Esophagus (tissue), 2 donors: ENCODE measurements at regions not wholly inside any gene's neighbourhood (a gene's known extent, or its start where the extent isn't known, plus 50 kb on each side); places are given as distances from the start of the nearest gene placed in this dataset.
"Not testable (repeated sequence)": the region's sequence is repeated elsewhere in the genome, so short reads cannot be mapped to it uniquely, and the experiment has no call there.

ENCODE experiments used
- H3K27ac ChIP-seq, 2 donors: one replicate each; pipeline ENCODE4 v1.5.1; 2013; ENCODE audit warnings: low read depth in 2 of 2, mild to moderate bottlenecking in 2 of 2, inconsistent platforms in 1 of 2, low read length in 1 of 2, moderate library complexity in 1 of 2
- H3K27me3 ChIP-seq, 2 donors: one replicate each; pipeline ENCODE4 v1.6.1; 2013; ENCODE audit warnings: low read length in 2 of 2, control low read depth in 1 of 2, mild to moderate bottlenecking in 1 of 2; ENCODE audit not compliant: insufficient read depth in 2 of 2, control insufficient read depth in 1 of 2
- H3K36me3 ChIP-seq, 2 donors: one replicate each; pipeline ENCODE4 v1.6.1; 2013; ENCODE audit warnings: low read length in 1 of 2; ENCODE audit not compliant: control insufficient read depth in 2 of 2, insufficient read depth in 2 of 2
- H3K4me1 ChIP-seq, 2 donors: one replicate each; pipeline ENCODE4 v1.6.1; 2013; ENCODE audit warnings: low read length in 1 of 2; ENCODE audit not compliant: control insufficient read depth in 2 of 2, insufficient read depth in 2 of 2
- H3K4me3 ChIP-seq, 2 donors: one replicate each; pipeline ENCODE4 v1.5.1; 2013; ENCODE audit warnings: low read length in 2 of 2, mild to moderate bottlenecking in 2 of 2, low read depth in 1 of 2, moderate library complexity in 1 of 2
- H3K9me3 ChIP-seq, 2 donors: one replicate each; pipeline ENCODE4 v1.6.1; 2013; ENCODE audit warnings: mild to moderate bottlenecking in 2 of 2, low read depth in 1 of 2, low read length in 1 of 2, moderate library complexity in 1 of 2; ENCODE audit not compliant: control insufficient read depth in 2 of 2, insufficient read depth in 1 of 2
- WGBS, 2 donors: extraction: QIAGEN DNeasy Blood & Tissue Kit; methylation state at CpG; one replicate each; pipeline ENCODE4 v1.1.7; 2013; 5-methylcytosine and 5-hydroxymethylcytosine counted together
- donor health status: healthy with polysubstance abuse.
- donor health status: Bipolar disorder and iron deficiency.

GRCh38 chr11:80307676-80308075 lies 866.8 kb upstream of the TENM4 start:
- Histone ChIP-seq H3K27ac (no peak overlapping the region), H3K4me3 (no peak overlapping the region), H3K27me3 (no peaks in the 10 kb centered on the region), H3K4me1 (no peaks in the 10 kb centered on the region), H3K36me3 (no peaks in the 10 kb centered on the region), H3K9me3 (peaks cover 0 to 7% of the 10 kb centered on the region in 2 donors)
- WGBS, 2 donors, result 92 to 95% methylated on average over 2 of the region's 2 CpGs

GRCh38 chr11:80297858-80298632 lies 857.2 kb upstream of the TENM4 start:
- Histone ChIP-seq H3K27me3 (no peaks in the 10 kb centered on the region), H3K9me3 (no peaks in the 10 kb centered on the region), H3K4me1 (no peaks in the 10 kb centered on the region), H3K4me3 (no peak overlapping the region), H3K27ac (no peak overlapping the region), H3K36me3 (no peaks in the 10 kb centered on the region)
- WGBS, 2 donors, result 59 to 64% methylated on average over 5 of the region's 5 CpGs

- Histone ChIP-seq H3K9me3 (no peaks in the 10 kb centered on the region), H3K27me3 (no peaks in the 10 kb centered on the region), H3K36me3 (no peaks in the 10 kb centered on the region), H3K4me1 (no peaks in the 10 kb centered on the region), H3K4me3 (no peak overlapping the region), H3K27ac (no peak overlapping the region)
- WGBS, 2 donors, result 92 to 97% methylated on average over 2 of the region's 2 CpGs
Measured at GRCh38 chr11:80293293-80293692, 852.5 kb upstream of the TENM4 start.

GRCh38 chr11:80284946-80285785 lies 844.3 kb upstream of the TENM4 start:
- 55 to 60% methylated on average over 3 of the region's 3 CpGs for WGBS, 2 donors
- H3K9me3 ChIP-seq, result no peaks in the 10 kb centered on the region
- H3K36me3 ChIP-seq, result no peaks in the 10 kb centered on the region
- H3K27ac ChIP-seq, result no peak overlapping the region
- H3K4me1 ChIP-seq, result peaks cover 0 to 2% of the 10 kb centered on the region in 2 donors
- no peaks in the 10 kb centered on the region for H3K27me3 ChIP-seq
- H3K4me3 ChIP-seq, result no peak overlapping the region

- WGBS, 2 donors, result 66 to 70% methylated on average over 2 of the region's 2 CpGs
- no peak overlapping the region for H3K4me3 ChIP-seq
Measured at GRCh38 chr11:80282643-80283042, 841.8 kb upstream of the TENM4 start.

GRCh38 chr11:80281194-80281593 lies 840.4 kb upstream of the TENM4 start:
- Histone ChIP-seq H3K9me3 (no peaks in the 10 kb centered on the region), H3K36me3 (no peaks in the 10 kb centered on the region), H3K27me3 (no peaks in the 10 kb centered on the region), H3K4me3 (no peak overlapping the region), H3K4me1 (peaks cover 0 to 2% of the 10 kb centered on the region in 2 donors), H3K27ac (no peak overlapping the region)
- 24 to 36% methylated on average over 1 of the region's 1 CpG for WGBS, 2 donors

More at GRCh38 chr11:80282643-80283042, 841.8 kb upstream of the TENM4 start:
- H3K36me3 ChIP-seq, result no peaks in the 10 kb centered on the region
- H3K4me1 ChIP-seq, result peaks cover 0 to 2% of the 10 kb centered on the region in 2 donors
- H3K9me3 ChIP-seq, result no peaks in the 10 kb centered on the region
- H3K27ac ChIP-seq, result no peak overlapping the region
- no peaks in the 10 kb centered on the region for H3K27me3 ChIP-seq

GRCh38 chr11:80280737-80281136 lies 839.9 kb upstream of the TENM4 start:
- Histone ChIP-seq H3K27me3 (no peaks in the 10 kb centered on the region), H3K4me1 (peaks cover 0 to 2% of the 10 kb centered on the region in 2 donors), H3K27ac (no peak overlapping the region), H3K36me3 (no peaks in the 10 kb centered on the region), H3K4me3 (no peak overlapping the region), H3K9me3 (no peaks in the 10 kb centered on the region)
- 33 to 52% methylated on average over 3 of the region's 3 CpGs for WGBS, 2 donors

- Histone ChIP-seq H3K27ac (no peak overlapping the region), H3K4me3 (no peak overlapping the region), H3K36me3 (no peaks in the 10 kb centered on the region), H3K4me1 (no peaks in the 10 kb centered on the region), H3K27me3 (no peaks in the 10 kb centered on the region), H3K9me3 (peaks cover 0 to 3% of the 10 kb centered on the region in 2 donors)
- 82 to 90% methylated on average over 5 of the region's 5 CpGs for WGBS, 2 donors
Measured at GRCh38 chr11:80261776-80262175, 820.9 kb upstream of the TENM4 start.

- not testable (repeated sequence) for H3K9me3 ChIP-seq, H3K27me3 ChIP-seq, H3K27ac ChIP-seq, H3K4me1 ChIP-seq, H3K4me3 ChIP-seq, H3K36me3 ChIP-seq
- 92 to 93% methylated on average over 36 to 45 of the region's 45 CpGs for WGBS, 2 donors
Measured at GRCh38 chr11:80257319-80258015, 816.6 kb upstream of the TENM4 start.
